ENCODE measurements at regions not wholly inside any gene's neighbourhood (a gene's known extent, or its start where the extent isn't known, plus 50 kb on each side); places are given as distances from the start of the nearest gene placed in this dataset.

GRCh38 chr1:195898373-195898772, 709.9 kb downstream of the KCNT2 start:
- H3K27ac ChIP-seq, result no peak overlapping the region
- TF ChIP-seq CTCF (IDR thresholded peaks at IDR 0.05), result no peak
- no peaks in the 10 kb centered on the region for H3K9me3 ChIP-seq
- H3K4me3 ChIP-seq, result no peak overlapping the region
- H3K36me3 ChIP-seq, result no peaks in the 10 kb centered on the region
- DNase-seq (ENCODE audit: low spot score), result no peak
- no peaks in the 10 kb centered on the region for H3K27me3 ChIP-seq (replicated peaks; ENCODE audit: insufficient read depth)
- peaks cover 11 to 21% of the 10 kb centered on the region in 2 donors for H3K4me1 ChIP-seq (ENCODE audit: control insufficient read depth in 1 of 2, low read depth in 2 of 2)
- no peak for ATAC-seq (ENCODE audit: insufficient number of reproducible peaks, low FRiP score, low read depth)

GRCh38 chr1:195897076-195897475, 711.2 kb downstream of the KCNT2 start:
- H3K36me3 ChIP-seq, result no peaks in the 10 kb centered on the region
- ATAC-seq (ENCODE audit: insufficient number of reproducible peaks, low FRiP score, low read depth) (no peak), DNase-seq (ENCODE audit: low spot score) (no peak)
- no peak for TF ChIP-seq CTCF (IDR thresholded peaks at IDR 0.05)
- H3K4me1 ChIP-seq (ENCODE audit: control insufficient read depth in 1 of 2, low read depth in 2 of 2), result peaks cover 11 to 31% of the 10 kb centered on the region in 2 donors
- no peak overlapping the region for H3K4me3 ChIP-seq
- H3K27ac ChIP-seq, result no peak overlapping the region
- no peaks in the 10 kb centered on the region for H3K27me3 ChIP-seq (replicated peaks; ENCODE audit: insufficient read depth)
- no peaks in the 10 kb centered on the region for H3K9me3 ChIP-seq

GRCh38 chr1:195894411-195894810, 713.8 kb downstream of the KCNT2 start:
- TF ChIP-seq CTCF (IDR thresholded peaks at IDR 0.05), result no peak
- Histone ChIP-seq H3K27ac (peak overlapping the region; percentile 77 to 83), H3K9me3 (no peaks in the 10 kb centered on the region), H3K36me3 (no peaks in the 10 kb centered on the region), H3K27me3 (replicated peaks; ENCODE audit: insufficient read depth) (no peaks in the 10 kb centered on the region), H3K4me1 (ENCODE audit: control insufficient read depth in 1 of 2, low read depth in 2 of 2) (peaks cover 11 to 31% of the 10 kb centered on the region in 2 donors), H3K4me3 (no peak overlapping the region)
- ATAC-seq (ENCODE audit: insufficient number of reproducible peaks, low FRiP score, low read depth) (peak; percentile 68), DNase-seq (ENCODE audit: low spot score) (peak; percentile 3)

GRCh38 chr1:195886000-195886399, 722.2 kb downstream of the KCNT2 start:
- Histone ChIP-seq H3K27ac (no peak overlapping the region), H3K36me3 (no peaks in the 10 kb centered on the region), H3K4me3 (no peak overlapping the region), H3K9me3 (no peaks in the 10 kb centered on the region), H3K4me1 (ENCODE audit: control insufficient read depth in 1 of 2, low read depth in 2 of 2) (no peaks in the 10 kb centered on the region), H3K27me3 (replicated peaks; ENCODE audit: insufficient read depth) (no peaks in the 10 kb centered on the region)
- DNase-seq (ENCODE audit: low spot score) (no peak), ATAC-seq (ENCODE audit: insufficient number of reproducible peaks, low FRiP score, low read depth) (no peak)
- no peak for TF ChIP-seq CTCF (IDR thresholded peaks at IDR 0.05)

GRCh38 chr1:195878478-195878877, 729.8 kb downstream of the KCNT2 start:
- no peak overlapping the region for H3K27ac ChIP-seq
- no peaks in the 10 kb centered on the region for H3K9me3 ChIP-seq
- no peak overlapping the region for H3K4me3 ChIP-seq
- H3K4me1 ChIP-seq (ENCODE audit: control insufficient read depth in 1 of 2, low read depth in 2 of 2), result no peaks in the 10 kb centered on the region
- DNase-seq (ENCODE audit: low spot score) (no peak), ATAC-seq (ENCODE audit: insufficient number of reproducible peaks, low FRiP score, low read depth) (no peak)
- H3K36me3 ChIP-seq, result no peaks in the 10 kb centered on the region
- no peak for TF ChIP-seq CTCF (IDR thresholded peaks at IDR 0.05)
- H3K27me3 ChIP-seq (replicated peaks; ENCODE audit: insufficient read depth), result no peaks in the 10 kb centered on the region
